HepG2 (cell line): ENCODE measurements at regions not wholly inside any gene's neighbourhood (a gene's known extent, or its start where the extent isn't known, plus 50 kb on each side); places are given as distances from the start of the nearest gene placed in this dataset.
A peak's percentile ranks its signal among the peaks of the same experiment; 100 is the strongest.

ENCODE experiments used
- ATAC-seq: fragments of 200-7000 bp; cut with Tn5 transposase; 3 replicates; pipeline ENCODE4 v1.9.1; 2020; ENCODE audit warnings: mild to moderate bottlenecking, moderate library complexity
- BruUV-seq: library from RNA; stranded (reverse); fragments of 400-500 nt; replicated peaks from 2 replicates; lab custom pipeline; 2021; lab: Mats Ljungman, UMichigan
- CTCF ChIA-PET: fragments of 300-600 bp; formaldehyde crosslinking; extraction: SDS; loops from one replicate; lab custom pipeline; 2021; ENCODE audit warnings: low total read pairs, inconsistent platforms, low intra/inter-chr PET ratio; lab: Yijun Ruan, JAX
- POLR2A ChIA-PET: fragments of 350-600 bp; sonication (Branson Sonifier 250); formaldehyde crosslinking; loops from one replicate; lab custom pipeline; 2020; ENCODE audit warnings: antibody characterized with exemption, inconsistent platforms; lab: Yijun Ruan, JAX
- DNase-seq: peaks from one replicate; pipeline ENCODE4 v3.0.0-alpha.2; 2015; ENCODE audit warnings: low spot score
- FAIRE-seq: peaks from 3 replicates; lab custom pipeline; 2011; peaks lifted over from hg19 to GRCh38; lab: Jason Lieb, UNC
- H2AFZ ChIP-seq: one replicate; pipeline ENCODE4 v1.6.1; 2011; ENCODE audit warnings: low read length, inconsistent platforms
- H3K27ac ChIP-seq: fragments of 300-600 bp; 3 replicates; pipeline ENCODE4 v1.8.0; 2011; ENCODE audit warnings: mixed run types, mild to moderate bottlenecking, mixed read lengths, low read length, inconsistent platforms; ENCODE audit not compliant: insufficient read depth; ENCODE audit errors: extremely low read length
- H3K27me3 ChIP-seq, 2 experiments: fragments of 200-600 bp in 1 of 2; 2 replicates in 1 of 2; 3 replicates in 1 of 2; pipeline versions ENCODE4 v1.6.0 to v1.8.0; 2011; ENCODE audit warnings: low read length in 2 of 2, mild to moderate bottlenecking in 2 of 2, moderate library complexity in 2 of 2, inconsistent platforms in 1 of 2; ENCODE audit not compliant: insufficient read depth in 2 of 2, control insufficient read depth in 1 of 2
- H3K36me3 ChIP-seq, 2 experiments: fragments of 200-600 bp in 1 of 2; replicated peaks in 1 of 2; 2 replicates in 1 of 2; 3 replicates in 1 of 2; pipeline versions ENCODE4 v1.5.1 to v1.8.0; 2011; ENCODE audit warnings: low read length in 2 of 2, inconsistent platforms in 1 of 2; ENCODE audit not compliant: insufficient read depth in 2 of 2, control insufficient read depth in 1 of 2
- H3K4me1 ChIP-seq: 2 replicates; pipeline ENCODE4 v1.5.1; 2012; ENCODE audit warnings: low read length, inconsistent platforms; ENCODE audit not compliant: insufficient read depth
- H3K4me2 ChIP-seq: 2 replicates; pipeline ENCODE4 v1.6.0; 2011; ENCODE audit warnings: low read depth, low read length, inconsistent platforms
- H3K4me3 ChIP-seq, 3 experiments: fragments of 200-600 bp in 1 of 3; sonication (generic), shearing (Covaris generic) in 1 of 3; replicated peaks in 1 of 3; 2 replicates each; pipeline ENCODE4 v1.5.1; 2011 to 2016; ENCODE audit warnings: low read length in 3 of 3, inconsistent platforms in 2 of 3, low read depth in 2 of 3, mild to moderate bottlenecking in 2 of 3, control low read depth in 1 of 3, mixed read lengths in 1 of 3; ENCODE audit not compliant: insufficient read depth in 1 of 3
- H3K79me2 ChIP-seq: one replicate; pipeline ENCODE4 v1.6.1; 2011; ENCODE audit warnings: low read length, inconsistent platforms; ENCODE audit not compliant: insufficient read depth
- H3K9ac ChIP-seq: 2 replicates; pipeline ENCODE4 v1.6.0; 2011; ENCODE audit warnings: mild to moderate bottlenecking, low read depth, low read length, inconsistent platforms; ENCODE audit not compliant: insufficient read depth
- H3K9me3 ChIP-seq: 2 replicates; pipeline ENCODE4 v1.5.1; 2012; ENCODE audit warnings: mild to moderate bottlenecking, low read length
- H4K20me1 ChIP-seq: 2 replicates; pipeline ENCODE4 v1.6.0; 2011; ENCODE audit warnings: inconsistent platforms, mild to moderate bottlenecking, low read length, moderate library complexity; ENCODE audit not compliant: insufficient read depth
- ETV6 ChIP-seq: sonication (generic); formaldehyde crosslinking; conservative IDR thresholded peaks from 2 replicates; pipeline ENCODE4 v1.4.0; 2020; ENCODE audit warnings: missing genetic modification reagents
- KLF12 ChIP-seq: sonication (generic); formaldehyde crosslinking; IDR thresholded peaks from 2 replicates; pipeline ENCODE4 v1.4.0; 2020; ENCODE audit warnings: missing genetic modification reagents, borderline replicate concordance
- MLLT10 ChIP-seq: sonication (generic); formaldehyde crosslinking; IDR thresholded peaks from 2 replicates; pipeline ENCODE4 v1.4.0; 2020; ENCODE audit warnings: missing genetic modification reagents
- MNT ChIP-seq: fragments of 450-650 bp; IDR thresholded peaks from 2 replicates; pipeline ENCODE4 v1.6.1; 2016
- NFE2L2 ChIP-seq: fragments of 150-350 bp; IDR thresholded peaks from 2 replicates; pipeline ENCODE4 v1.6.1; 2014; ENCODE audit warnings: low read length
- SETDB1 ChIP-seq: sonication (generic); formaldehyde crosslinking; IDR thresholded peaks from 2 replicates; pipeline ENCODE4 v1.5.1; 2020; ENCODE audit warnings: missing genetic modification reagents, mild to moderate bottlenecking, borderline replicate concordance
- SUZ12 ChIP-seq: fragments of 150-350 bp; IDR thresholded peaks from 2 replicates; pipeline ENCODE4 v1.6.1; 2014; ENCODE audit warnings: low read depth, low read length
- THRA ChIP-seq: sonication (generic); formaldehyde crosslinking; IDR thresholded peaks from 2 replicates; pipeline ENCODE4 v1.4.0; 2020; ENCODE audit warnings: missing genetic modification reagents, borderline replicate concordance
- ZBTB3 ChIP-seq: sonication (generic); formaldehyde crosslinking; IDR thresholded peaks from 2 replicates; pipeline ENCODE4 v1.4.0; 2020; ENCODE audit warnings: low read depth, mild to moderate bottlenecking, moderate library complexity, missing genetic modification reagents, borderline replicate concordance
- ZNF18 ChIP-seq: sonication (generic); formaldehyde crosslinking; IDR thresholded peaks from 2 replicates; pipeline ENCODE4 v1.8.0; 2022; ENCODE audit warnings: mild to moderate bottlenecking, missing genetic modification reagents; ENCODE audit not compliant: insufficient replicate concordance
- ZNF678 ChIP-seq: sonication (generic); formaldehyde crosslinking; IDR thresholded peaks from 2 replicates; pipeline ENCODE4 v1.4.0; 2020; ENCODE audit warnings: mild to moderate bottlenecking, missing genetic modification reagents
- ZNF709 ChIP-seq: sonication (generic); formaldehyde crosslinking; IDR thresholded peaks from 2 replicates; pipeline ENCODE4 v1.5.0; 2020; ENCODE audit warnings: mild to moderate bottlenecking, missing genetic modification reagents
- ZNF777 ChIP-seq: sonication (generic); formaldehyde crosslinking; IDR thresholded peaks from 2 replicates; pipeline ENCODE4 v1.4.0; 2020; ENCODE audit warnings: missing genetic modification reagents
- WGBS: methylation state at CpG from one replicate; pipeline ENCODE4 v1.1.6; 2017; ENCODE audit warnings: low lambda C conversion rate; 5-methylcytosine and 5-hydroxymethylcytosine counted together
- in situ Hi-C: cut with HindIII; loops from 2 replicates; pipeline ENCODE4 v1.10.0; 2017; ENCODE audit warnings: low pct_unique_long_range_greater_than_20kb; ENCODE audit not compliant: extremely low pct_ligation_motif_present
- intact Hi-C: fragments of 100-400 bp; cut with micrococcal nuclease; formaldehyde crosslinking; loops from one replicate; pipeline ENCODE4 v1.10.0; 2022; ENCODE audit not compliant: unreplicated experiment
- TF ChIP-seq, protein P1 (sequence below): sonication (generic); formaldehyde crosslinking; IDR thresholded peaks from 2 replicates; pipeline ENCODE4 v1.4.0; 2020; ENCODE audit warnings: mild to moderate bottlenecking, missing genetic modification reagents

DNA sequence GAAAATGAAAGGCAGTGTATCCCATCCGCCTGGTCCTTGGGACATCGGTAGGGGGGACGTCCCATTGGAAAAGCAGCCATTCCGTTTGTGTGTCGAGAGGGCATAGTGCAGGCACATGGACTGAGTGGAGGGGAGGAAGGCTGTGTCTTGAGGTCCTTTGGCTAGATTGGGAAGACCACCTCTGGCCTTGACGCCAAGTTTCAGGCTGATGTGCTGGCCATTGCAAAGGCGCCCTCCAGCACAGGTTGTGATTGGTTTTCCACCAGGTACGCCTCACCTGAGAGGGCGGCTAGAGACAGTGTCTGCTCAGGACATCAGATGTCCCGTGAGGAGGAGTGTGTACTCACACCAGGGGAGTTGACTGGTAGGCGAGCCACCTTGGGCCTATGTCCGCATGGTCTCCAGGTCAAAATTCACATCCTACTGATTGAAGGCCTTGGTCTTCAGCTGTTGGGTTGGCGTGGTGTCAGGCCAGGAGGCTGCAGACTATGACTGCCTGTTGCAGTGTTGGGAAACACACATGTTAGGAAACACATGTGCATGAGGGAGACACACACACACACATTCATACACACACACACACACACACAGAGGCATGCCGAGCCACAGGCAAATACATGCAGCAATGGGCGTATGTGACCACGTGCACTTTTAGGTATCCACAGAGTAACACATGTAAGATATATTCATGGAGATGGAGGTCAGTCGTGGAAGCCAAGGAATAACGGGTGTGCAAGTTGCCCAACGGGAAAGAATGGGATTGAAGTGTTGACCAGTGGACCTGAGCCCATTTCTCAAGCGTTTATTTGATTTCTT lies 98.4 kb downstream of the SNRPN start:
- ChIA-PET CTCF (no interaction called here), POLR2A (no interaction called here)
- Histone ChIP-seq H3K9me3 (peaks cover 100% of the 10 kb centered on the region), H3K4me1 (no peaks in the 10 kb centered on the region), H3K27me3 (no peaks in the 10 kb centered on the region), H3K79me2 (no peaks in the 10 kb centered on the region), H3K27ac (no peak overlapping the region), H3K36me3 (peaks cover 38 to 90% of the 10 kb centered on the region in 2 experiments), H3K4me3 (no peak overlapping the region), H4K20me1 (no peaks in the 10 kb centered on the region), H2AFZ (no peak overlapping the region), H3K4me2 (no peak overlapping the region), H3K9ac (no peak overlapping the region)
- DNase-seq (no peak), FAIRE-seq (no peak), ATAC-seq (no peak)
- TF ChIP-seq MNT (peak; percentile 57), ZNF709 (CRISPR knock-in tag) (no peak)
- 71% methylated on average over 14 of the region's 20 CpGs for WGBS
- BruUV-seq, result no TSS peak
- in situ Hi-C loops (no loop called here), intact Hi-C loops (no loop called here)

- H3K27ac ChIP-seq, result no peak overlapping the region
- no peak overlapping the region for H3K4me2 ChIP-seq
- 56% methylated on average over 6 of the region's 8 CpGs for WGBS
- in situ Hi-C loops (no loop called here), intact Hi-C loops (no loop called here)
- ATAC-seq, result no peak
- FAIRE-seq, result no peak
- H2AFZ ChIP-seq, result no peak overlapping the region
- H3K4me3 ChIP-seq, result no peak overlapping the region
- H4K20me1 ChIP-seq, result no peaks in the 10 kb centered on the region
- H3K9ac ChIP-seq, result no peak overlapping the region
- no peaks in the 10 kb centered on the region for H3K4me1 ChIP-seq
- no peak for DNase-seq
- no TSS peak for BruUV-seq
- POLR2A ChIA-PET, result no interaction called here
- no peaks in the 10 kb centered on the region for H3K27me3 ChIP-seq
- H3K79me2 ChIP-seq, result no peaks in the 10 kb centered on the region
- peaks cover 100% of the 10 kb centered on the region for H3K9me3 ChIP-seq
- CTCF ChIA-PET, result no interaction called here
- peaks cover 42 to 97% of the 10 kb centered on the region in 2 experiments for H3K36me3 ChIP-seq
- TF ChIP-seq THRA (CRISPR knock-in tag), result no peak
- TF ChIP-seq NFE2L2, result no peak
- no peak for TF ChIP-seq KLF12 (CRISPR knock-in tag)
- TF ChIP-seq ZNF777, result no peak
- no peak for TF ChIP-seq SETDB1 (CRISPR knock-in tag)
- no peak for TF ChIP-seq ZNF18 (CRISPR knock-in tag)
- TF ChIP-seq SUZ12, result no peak
- TF ChIP-seq MLLT10 (CRISPR knock-in tag), result no peak
- TF ChIP-seq ZBTB3 (CRISPR knock-in tag), result no peak
- TF ChIP-seq ETV6 (CRISPR knock-in tag), result no peak
- TF ChIP-seq ZNF678 (CRISPR knock-in tag), result no peak
- TF ChIP-seq, protein P1, sequence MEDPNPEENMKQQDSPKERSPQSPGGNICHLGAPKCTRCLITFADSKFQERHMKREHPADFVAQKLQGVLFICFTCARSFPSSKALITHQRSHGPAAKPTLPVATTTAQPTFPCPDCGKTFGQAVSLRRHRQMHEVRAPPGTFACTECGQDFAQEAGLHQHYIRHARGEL (CRISPR knock-in tag), result no peak
Observed at GRCh38 chr15:25054329-25054728, 99.5 kb downstream of the SNRPN start.
